NCI-H526 (cell line): ENCODE measurements at regions not wholly inside any gene's neighbourhood (a gene's known extent, or its start where the extent isn't known, plus 50 kb on each side); places are given as distances from the start of the nearest gene placed in this dataset.
A peak's percentile ranks its signal among the peaks of the same experiment; 100 is the strongest.
"Not testable (repeated sequence)": the region's sequence is repeated elsewhere in the genome, so short reads cannot be mapped to it uniquely, and the experiment has no call there.

Source experiments
- DNase-seq, 2 experiments: peaks; one replicate each; lab custom pipeline; 2025; lab: John Stamatoyannopoulos, UW

GRCh38 chr22:33142282-33143055 is 84.3 kb upstream of the SYN3 start:
- DNase-seq = no peak

DNA sequence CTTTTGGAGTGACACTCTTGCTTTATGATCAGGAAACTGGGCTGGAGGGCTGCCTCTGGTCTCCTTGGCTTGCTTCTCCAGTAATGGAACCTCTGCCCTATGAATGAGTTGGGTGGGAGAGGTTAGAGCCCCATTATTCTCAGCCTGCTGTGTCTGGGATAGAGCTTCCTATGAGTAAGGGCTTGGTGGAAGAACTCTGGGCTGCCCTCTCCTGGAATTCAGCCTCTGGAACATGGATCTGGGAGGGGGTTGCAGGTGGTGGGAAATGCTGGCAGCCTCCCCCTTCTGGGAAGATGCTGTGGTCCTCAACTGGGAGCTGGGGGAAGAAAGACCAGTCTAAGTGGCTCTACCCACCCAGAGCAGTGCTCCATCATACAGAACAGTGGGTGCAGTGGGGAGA is 81.8 kb upstream of the SYN3 start:
- DNase-seq = no peak

- DNase-seq = not testable (repeated sequence)
Observed at GRCh38 chr22:33138333-33138732, 80.2 kb upstream of the SYN3 start.

GRCh38 chr22:33130473-33130872 is 72.3 kb upstream of the SYN3 start:
- DNase-seq = no peak

DNA sequence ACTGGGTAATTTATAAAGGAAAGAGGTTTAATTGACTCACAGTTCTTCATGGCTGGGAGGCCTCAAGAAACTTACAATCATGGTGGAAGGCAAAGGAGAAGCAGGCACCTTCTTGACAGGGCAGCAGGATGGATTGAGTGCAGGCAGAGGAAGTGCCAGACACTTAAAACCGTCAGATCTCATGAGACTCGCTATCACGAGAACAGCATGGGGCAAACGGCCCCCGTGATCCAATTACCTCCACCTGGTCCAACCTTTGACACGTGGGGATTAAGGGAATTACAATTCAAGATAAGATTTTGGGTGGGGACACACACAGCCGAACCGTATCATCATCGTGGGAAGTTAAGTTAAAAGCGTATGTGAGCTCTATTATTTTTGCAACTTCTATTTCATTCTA is 71.4 kb upstream of the SYN3 start:
- DNase-seq = no peak

- peak; percentile 1 to 39 for DNase-seq
Observed at GRCh38 chr22:33126881-33127280, 68.7 kb upstream of the SYN3 start.

DNA sequence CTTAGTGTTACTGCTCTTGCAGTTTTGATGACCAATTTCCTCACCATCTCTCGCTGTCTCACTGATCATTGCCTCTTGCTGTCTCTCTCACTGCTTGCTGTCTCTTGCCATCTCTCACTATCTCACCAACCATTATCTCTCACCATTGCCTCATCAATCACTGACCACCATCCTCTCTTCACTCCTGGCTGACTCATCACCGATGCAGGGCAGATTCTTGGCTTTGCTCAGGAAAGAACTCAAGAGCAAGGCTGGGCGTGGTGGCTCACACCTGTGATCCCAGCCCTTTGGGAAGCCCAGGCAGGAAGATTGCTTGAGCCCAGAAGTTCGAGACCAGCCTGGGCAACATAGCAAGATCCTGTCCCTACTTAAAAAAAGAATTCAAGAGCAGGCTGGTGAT is 66.3 kb upstream of the SYN3 start:
- no peak for DNase-seq

GRCh38 chr22:33122439-33122838 is 64.3 kb upstream of the SYN3 start:
- not testable (repeated sequence) for DNase-seq

GRCh38 chr22:33119044-33119443 is 60.9 kb upstream of the SYN3 start:
- no peak for DNase-seq

GRCh38 chr22:33117821-33118220 is 59.6 kb upstream of the SYN3 start:
- DNase-seq = no peak

- no peak for DNase-seq
Observed at GRCh38 chr22:33116841-33117547, 58.8 kb upstream of the SYN3 start.

GRCh38 chr22:33114565-33114964 is 56.4 kb upstream of the SYN3 start:
- no peak for DNase-seq

- no peak for DNase-seq
Observed at GRCh38 chr22:33112580-33112979, 54.4 kb upstream of the SYN3 start.

DNA sequence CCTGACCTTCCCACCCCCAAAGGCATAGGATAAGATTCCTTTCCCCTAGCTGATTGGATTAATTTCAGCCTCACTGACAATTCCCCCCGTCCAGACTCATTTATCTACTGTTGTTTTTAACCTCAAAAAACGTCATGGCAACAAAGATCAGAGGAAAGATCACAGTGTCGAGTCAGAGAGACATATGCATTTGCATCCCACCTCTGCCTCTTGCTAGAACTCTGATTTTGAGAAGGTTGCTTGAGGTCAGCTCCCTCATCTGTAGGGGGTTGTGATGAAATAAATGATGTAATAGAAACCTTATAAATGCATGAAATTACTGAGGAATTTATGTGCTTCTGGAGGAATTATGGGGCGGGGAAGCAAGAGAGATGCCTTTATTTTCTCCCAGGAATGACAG is 53.3 kb upstream of the SYN3 start:
- DNase-seq = no peak

GRCh38 chr22:33110562-33111163 is 52.5 kb upstream of the SYN3 start:
- no peak for DNase-seq

GRCh38 chr22:33109514-33110430 is 51.6 kb upstream of the SYN3 start:
- no peak for DNase-seq

DNA sequence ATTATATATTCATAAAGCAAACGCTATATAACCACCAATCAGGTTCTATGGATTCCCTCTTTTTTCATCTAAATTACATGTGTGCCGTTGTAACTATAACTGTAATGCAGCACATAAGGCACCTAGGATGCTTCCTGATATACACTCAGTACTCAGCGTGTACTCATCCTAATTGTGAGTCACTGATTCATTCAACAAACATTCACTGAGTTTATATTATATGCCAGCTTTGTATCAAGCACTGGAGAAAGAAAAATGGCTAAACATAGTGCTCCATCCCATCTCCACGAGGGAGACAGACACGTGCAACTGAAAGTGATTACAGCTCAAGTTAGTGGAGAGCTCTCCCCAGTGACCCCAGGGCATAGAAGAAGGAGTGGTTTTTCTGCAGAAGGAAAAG is 49.9 kb upstream of the SYN3 start:
- DNase-seq = no peak
